Activated naive CD4-positive, alpha-beta T cell treated with anti-CD3 and anti-CD28 coated beads, Interleukin-2, amount 10 ng/mL, durations not matched to agents 7 days and 5 days (primary cell): ENCODE measurements at regions not wholly inside any gene's neighbourhood (a gene's known extent, or its start where the extent isn't known, plus 50 kb on each side); places are given as distances from the start of the nearest gene placed in this dataset.

Experiments used
- CTCF ChIA-PET: fragments of 350-600 bp; sonication (Branson Sonifier 250); formaldehyde crosslinking; loops from one replicate; lab custom pipeline; 2021; ENCODE audit warnings: antibody characterized with exemption; lab: Charles Lee
- DNase-seq: peaks from one replicate; pipeline ENCODE4 v3.0.0-alpha.2; 2020
- H3K27ac Mint-ChIP-seq: one replicate; pipeline ENCODE4 v1.8.0; 2021; ENCODE audit warnings: mild to moderate bottlenecking, moderate library complexity, mixed read lengths
- H3K27me3 Mint-ChIP-seq: one replicate; pipeline ENCODE4 v1.8.0; 2021; ENCODE audit warnings: mild to moderate bottlenecking, mixed read lengths
- H3K36me3 Mint-ChIP-seq: one replicate; pipeline ENCODE4 v1.8.0; 2021; ENCODE audit warnings: mixed read lengths
- H3K4me1 Mint-ChIP-seq: one replicate; pipeline ENCODE4 v1.8.0; 2021; ENCODE audit warnings: mixed read lengths
- H3K4me3 Mint-ChIP-seq: one replicate; pipeline ENCODE4 v1.8.0; 2021; ENCODE audit warnings: mild to moderate bottlenecking, moderate library complexity, mixed read lengths
- H3K9me3 Mint-ChIP-seq: one replicate; pipeline ENCODE4 v1.8.0; 2021; ENCODE audit warnings: mixed read lengths

GRCh38 chr2:38174131-38174530, 98.2 kb upstream of the CYP1B1 start:
- Mint-ChIP-seq H3K27ac (no peak overlapping the region), H3K27me3 (peaks cover 27% of the 10 kb centered on the region), H3K9me3 (no peaks in the 10 kb centered on the region), H3K36me3 (no peaks in the 10 kb centered on the region), H3K4me1 (no peaks in the 10 kb centered on the region), H3K4me3 (no peak overlapping the region)
- CTCF ChIA-PET = no interaction called here
- no peak for DNase-seq

- H3K27me3 Mint-ChIP-seq = peaks cover 22% of the 10 kb centered on the region
- H3K4me1 Mint-ChIP-seq = no peaks in the 10 kb centered on the region
- H3K27ac Mint-ChIP-seq = no peak overlapping the region
- CTCF ChIA-PET = no interaction called here
- no peak overlapping the region for H3K4me3 Mint-ChIP-seq
- no peak for DNase-seq
- no peaks in the 10 kb centered on the region for H3K36me3 Mint-ChIP-seq
- H3K9me3 Mint-ChIP-seq = no peaks in the 10 kb centered on the region
Observed at GRCh38 chr2:38173683-38174082, 97.7 kb upstream of the CYP1B1 start.

- Mint-ChIP-seq H3K4me3 (no peak overlapping the region), H3K27ac (no peak overlapping the region), H3K27me3 (peaks cover 24% of the 10 kb centered on the region), H3K36me3 (no peaks in the 10 kb centered on the region), H3K9me3 (no peaks in the 10 kb centered on the region), H3K4me1 (no peaks in the 10 kb centered on the region)
- DNase-seq = no peak
- CTCF ChIA-PET = interaction anchor here (0.7 kb wide), 1 partner anchor 50 kb away, joined by 3 read pairs; no protein-coding TSS in a partner anchor
Observed at GRCh38 chr2:38171208-38171855, 95.4 kb upstream of the CYP1B1 start.

GRCh38 chr2:38170733-38171132, 94.8 kb upstream of the CYP1B1 start:
- Mint-ChIP-seq H3K36me3 (no peaks in the 10 kb centered on the region), H3K27ac (no peak overlapping the region), H3K4me1 (no peaks in the 10 kb centered on the region), H3K9me3 (no peaks in the 10 kb centered on the region), H3K27me3 (peaks cover 24% of the 10 kb centered on the region), H3K4me3 (no peak overlapping the region)
- CTCF ChIA-PET = interaction anchor here (0.7 kb wide), 1 partner anchor 49 kb away, joined by 3 read pairs; no protein-coding TSS in a partner anchor
- no peak for DNase-seq

- Mint-ChIP-seq H3K4me1 (no peaks in the 10 kb centered on the region), H3K36me3 (no peaks in the 10 kb centered on the region), H3K27me3 (peaks cover 23% of the 10 kb centered on the region), H3K27ac (no peak overlapping the region), H3K9me3 (no peaks in the 10 kb centered on the region), H3K4me3 (no peak overlapping the region)
- CTCF ChIA-PET = no interaction called here
- DNase-seq = no peak
Observed at GRCh38 chr2:38170067-38170466, 94.1 kb upstream of the CYP1B1 start.

- no peak for DNase-seq
- Mint-ChIP-seq H3K4me1 (no peaks in the 10 kb centered on the region), H3K27me3 (peaks cover 18% of the 10 kb centered on the region), H3K27ac (no peak overlapping the region), H3K4me3 (no peak overlapping the region), H3K9me3 (no peaks in the 10 kb centered on the region), H3K36me3 (no peaks in the 10 kb centered on the region)
- CTCF ChIA-PET = no interaction called here
Observed at GRCh38 chr2:38168710-38169480, 92.9 kb upstream of the CYP1B1 start.

GRCh38 chr2:38167968-38168350, 92.0 kb upstream of the CYP1B1 start:
- Mint-ChIP-seq H3K27me3 (peaks cover 18% of the 10 kb centered on the region), H3K36me3 (no peaks in the 10 kb centered on the region), H3K4me1 (no peaks in the 10 kb centered on the region), H3K4me3 (no peak overlapping the region), H3K27ac (no peak overlapping the region), H3K9me3 (no peaks in the 10 kb centered on the region)
- no peak for DNase-seq
- CTCF ChIA-PET = no interaction called here

- CTCF ChIA-PET = no interaction called here
- H3K27me3 Mint-ChIP-seq = peaks cover 15% of the 10 kb centered on the region
- no peak for DNase-seq
- H3K27ac Mint-ChIP-seq = no peak overlapping the region
- H3K4me3 Mint-ChIP-seq = no peak overlapping the region
- no peaks in the 10 kb centered on the region for H3K4me1 Mint-ChIP-seq
- no peaks in the 10 kb centered on the region for H3K9me3 Mint-ChIP-seq
- H3K36me3 Mint-ChIP-seq = no peaks in the 10 kb centered on the region
Observed at GRCh38 chr2:38165698-38166097, 89.7 kb upstream of the CYP1B1 start.

- peaks cover 15% of the 10 kb centered on the region for H3K27me3 Mint-ChIP-seq
- CTCF ChIA-PET = interaction anchor here (0.6 kb wide), 1 partner anchor 68 kb away, joined by 3 read pairs; no protein-coding TSS in a partner anchor
- H3K4me3 Mint-ChIP-seq = no peak overlapping the region
Observed at GRCh38 chr2:38164881-38165280, 88.9 kb upstream of the CYP1B1 start.

GRCh38 chr2:38163579-38163978, 87.6 kb upstream of the CYP1B1 start:
- no peaks in the 10 kb centered on the region for H3K4me1 Mint-ChIP-seq
- H3K27ac Mint-ChIP-seq = no peak overlapping the region
- no peak overlapping the region for H3K4me3 Mint-ChIP-seq
- H3K27me3 Mint-ChIP-seq = peaks cover 22% of the 10 kb centered on the region
- no peaks in the 10 kb centered on the region for H3K9me3 Mint-ChIP-seq
- CTCF ChIA-PET = interaction anchor here (0.6 to 1.7 kb wide), 3 partner anchors 69 to 113 kb away, joined by 3 to 7 read pairs (median 4); no protein-coding TSS in a partner anchor
- DNase-seq = no peak
- no peaks in the 10 kb centered on the region for H3K36me3 Mint-ChIP-seq

More at GRCh38 chr2:38164881-38165280, 88.9 kb upstream of the CYP1B1 start:
- no peak overlapping the region for H3K27ac Mint-ChIP-seq
- no peaks in the 10 kb centered on the region for H3K9me3 Mint-ChIP-seq
- H3K4me1 Mint-ChIP-seq = no peaks in the 10 kb centered on the region
- no peaks in the 10 kb centered on the region for H3K36me3 Mint-ChIP-seq
- no peak for DNase-seq

- Mint-ChIP-seq H3K9me3 (no peaks in the 10 kb centered on the region), H3K4me3 (no peak overlapping the region), H3K36me3 (no peaks in the 10 kb centered on the region), H3K27ac (no peak overlapping the region), H3K4me1 (no peaks in the 10 kb centered on the region), H3K27me3 (peaks cover 26% of the 10 kb centered on the region)
- peak; percentile 24 for DNase-seq
- CTCF ChIA-PET = interaction anchor here (0.8 to 1.7 kb wide), 3 partner anchors 47 to 113 kb away, joined by 4 to 7 read pairs (median 4); no protein-coding TSS in a partner anchor
Observed at GRCh38 chr2:38163006-38163405, 87.1 kb upstream of the CYP1B1 start.

- Mint-ChIP-seq H3K27ac (no peak overlapping the region), H3K4me1 (no peaks in the 10 kb centered on the region), H3K9me3 (no peaks in the 10 kb centered on the region), H3K27me3 (peaks cover 37% of the 10 kb centered on the region), H3K36me3 (no peaks in the 10 kb centered on the region), H3K4me3 (no peak overlapping the region)
- DNase-seq = no peak
- CTCF ChIA-PET = no interaction called here
Observed at GRCh38 chr2:38160516-38160915, 84.6 kb upstream of the CYP1B1 start.

GRCh38 chr2:38159597-38159996, 83.6 kb upstream of the CYP1B1 start:
- no peaks in the 10 kb centered on the region for H3K9me3 Mint-ChIP-seq
- H3K4me1 Mint-ChIP-seq = no peaks in the 10 kb centered on the region
- H3K27me3 Mint-ChIP-seq = peaks cover 42% of the 10 kb centered on the region

GRCh38 chr2:38159191-38159590, 83.2 kb upstream of the CYP1B1 start:
- Mint-ChIP-seq H3K4me3 (no peak overlapping the region), H3K27ac (no peak overlapping the region), H3K27me3 (peaks cover 46% of the 10 kb centered on the region), H3K36me3 (no peaks in the 10 kb centered on the region), H3K9me3 (no peaks in the 10 kb centered on the region), H3K4me1 (no peaks in the 10 kb centered on the region)
- DNase-seq = no peak
- CTCF ChIA-PET = interaction anchor here (1.0 to 1.2 kb wide), 2 partner anchors 12 to 116 kb away, joined by 3 to 4 read pairs; no protein-coding TSS in a partner anchor

More at GRCh38 chr2:38159597-38159996, 83.6 kb upstream of the CYP1B1 start:
- H3K36me3 Mint-ChIP-seq = no peaks in the 10 kb centered on the region
- no peak overlapping the region for H3K27ac Mint-ChIP-seq
- DNase-seq = no peak
- H3K4me3 Mint-ChIP-seq = no peak overlapping the region
- CTCF ChIA-PET = no interaction called here
